Type B pancreatic cell (in vitro differentiated cells): ENCODE measurements at regions not wholly inside any gene's neighbourhood (a gene's known extent, or its start where the extent isn't known, plus 50 kb on each side); places are given as distances from the start of the nearest gene placed in this dataset.

ENCODE experiments used
- DNase-seq: peaks from one replicate; pipeline ENCODE4 v3.0.0; 2021; ENCODE audit warnings: mixed read lengths; ENCODE audit not compliant: unreplicated experiment; ENCODE audit errors: extremely low spot score
- H3K27ac Mint-ChIP-seq: 2 replicates; pipeline ENCODE4 v1.8.0; 2021; ENCODE audit warnings: mild to moderate bottlenecking, mixed read lengths
- H3K27me3 Mint-ChIP-seq: 2 replicates; pipeline ENCODE4 v1.8.0; 2021; ENCODE audit warnings: mixed read lengths
- H3K36me3 Mint-ChIP-seq: 2 replicates; pipeline ENCODE4 v1.8.0; 2021; ENCODE audit warnings: mixed read lengths
- H3K4me1 Mint-ChIP-seq: one replicate; pipeline ENCODE4 v1.8.0; 2021; ENCODE audit warnings: mixed read lengths; ENCODE audit not compliant: unreplicated experiment
- H3K4me3 Mint-ChIP-seq: 2 replicates; pipeline ENCODE4 v1.8.0; 2021; ENCODE audit warnings: mild to moderate bottlenecking, mixed read lengths
- H3K9me3 Mint-ChIP-seq: 2 replicates; pipeline ENCODE4 v1.8.0; 2021; ENCODE audit warnings: mixed read lengths
- TF ChIP-seq, protein P1 (sequence below): fragments of 200-600 bp; sonication (generic); conservative IDR thresholded peaks from 2 replicates; pipeline ENCODE4 v1.5.0; 2021; ENCODE audit warnings: antibody characterized with exemption, mild to moderate bottlenecking

DNA sequence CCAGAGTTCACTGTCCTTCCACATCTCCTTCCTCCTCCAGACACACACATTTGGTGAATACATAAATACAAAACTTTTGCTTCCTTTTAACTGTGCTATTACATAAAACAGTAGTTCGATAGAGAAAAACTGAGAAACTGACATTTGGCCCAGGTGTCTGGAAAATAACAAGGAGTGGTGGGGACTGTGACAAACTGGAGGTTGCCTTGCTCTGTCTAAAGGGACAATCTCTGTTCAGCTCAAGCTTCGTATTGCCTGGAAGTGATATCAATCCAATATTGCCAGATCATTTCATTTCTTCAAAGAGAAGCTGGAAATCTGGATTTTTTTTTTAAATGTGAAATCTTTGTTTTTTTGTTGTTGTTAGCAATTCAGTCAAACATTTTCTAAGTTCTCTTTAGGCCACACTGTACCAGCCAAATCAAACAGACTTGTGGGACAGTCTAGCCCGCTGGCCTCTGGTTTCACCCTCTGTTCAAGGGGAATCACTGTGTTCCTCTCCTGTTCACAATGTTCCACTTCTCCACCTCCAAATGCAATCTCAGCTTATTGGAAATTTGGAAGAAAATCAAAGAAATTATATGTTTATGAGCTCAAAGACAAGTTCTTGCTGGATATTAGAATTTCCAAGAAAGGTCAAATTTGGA is 612.5 kb downstream of the KIF4B start:
- Mint-ChIP-seq H3K36me3 (no peaks in the 10 kb centered on the region), H3K27ac (no peak overlapping the region), H3K4me3 (no peak overlapping the region), H3K27me3 (peaks cover 31% of the 10 kb centered on the region), H3K4me1 (peaks cover 2% of the 10 kb centered on the region), H3K9me3 (peaks cover 3% of the 10 kb centered on the region)
- TF ChIP-seq, protein P1, sequence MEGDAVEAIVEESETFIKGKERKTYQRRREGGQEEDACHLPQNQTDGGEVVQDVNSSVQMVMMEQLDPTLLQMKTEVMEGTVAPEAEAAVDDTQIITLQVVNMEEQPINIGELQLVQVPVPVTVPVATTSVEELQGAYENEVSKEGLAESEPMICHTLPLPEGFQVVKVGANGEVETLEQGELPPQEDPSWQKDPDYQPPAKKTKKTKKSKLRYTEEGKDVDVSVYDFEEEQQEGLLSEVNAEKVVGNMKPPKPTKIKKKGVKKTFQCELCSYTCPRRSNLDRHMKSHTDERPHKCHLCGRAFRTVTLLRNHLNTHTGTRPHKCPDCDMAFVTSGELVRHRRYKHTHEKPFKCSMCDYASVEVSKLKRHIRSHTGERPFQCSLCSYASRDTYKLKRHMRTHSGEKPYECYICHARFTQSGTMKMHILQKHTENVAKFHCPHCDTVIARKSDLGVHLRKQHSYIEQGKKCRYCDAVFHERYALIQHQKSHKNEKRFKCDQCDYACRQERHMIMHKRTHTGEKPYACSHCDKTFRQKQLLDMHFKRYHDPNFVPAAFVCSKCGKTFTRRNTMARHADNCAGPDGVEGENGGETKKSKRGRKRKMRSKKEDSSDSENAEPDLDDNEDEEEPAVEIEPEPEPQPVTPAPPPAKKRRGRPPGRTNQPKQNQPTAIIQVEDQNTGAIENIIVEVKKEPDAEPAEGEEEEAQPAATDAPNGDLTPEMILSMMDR: no peak
- DNase-seq: no peak

DNA sequence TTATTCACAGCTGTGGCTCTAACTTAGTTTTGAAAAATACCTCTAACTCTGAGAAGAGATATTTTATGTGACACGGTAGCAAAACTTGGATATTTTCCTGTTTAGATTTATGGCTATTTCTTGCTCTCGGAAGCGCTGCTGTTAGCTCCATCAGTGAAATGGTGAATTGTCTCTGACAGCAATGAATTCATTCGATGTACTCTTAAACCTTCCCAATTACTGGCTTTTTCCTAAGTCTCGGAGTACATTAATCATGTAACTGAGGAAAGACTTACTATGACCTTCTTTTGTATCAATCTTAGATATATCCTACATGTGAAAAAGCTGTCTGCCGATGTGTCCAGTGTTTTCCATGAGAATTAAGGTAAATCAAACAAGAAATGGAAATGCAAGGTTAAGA is 613.0 kb downstream of the KIF4B start:
- Mint-ChIP-seq H3K27ac (no peak overlapping the region), H3K4me1 (no peaks in the 10 kb centered on the region), H3K36me3 (no peaks in the 10 kb centered on the region), H3K4me3 (no peak overlapping the region), H3K9me3 (peaks cover 3% of the 10 kb centered on the region), H3K27me3 (peaks cover 31% of the 10 kb centered on the region)
- no peak for DNase-seq
- TF ChIP-seq, protein P1: no peak

DNA sequence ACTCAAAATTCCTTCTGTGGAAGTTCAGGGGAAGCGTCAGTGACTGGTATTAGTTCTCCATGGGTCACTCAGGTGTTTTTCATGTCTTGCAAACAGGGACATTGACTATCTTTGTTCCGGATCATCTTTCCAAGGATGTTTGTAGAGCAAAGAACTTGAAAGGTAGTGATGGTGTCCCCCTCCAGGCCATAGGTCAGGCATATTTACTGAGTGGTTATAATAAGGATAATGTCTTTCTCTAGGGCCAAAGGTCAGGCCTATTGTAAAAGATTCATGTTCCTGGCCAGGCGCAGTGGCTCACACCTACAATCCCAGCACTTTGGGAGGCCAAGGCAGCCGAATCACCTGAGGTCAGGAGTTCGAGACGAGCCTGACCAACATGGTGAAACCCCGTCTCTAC is 614.8 kb downstream of the KIF4B start:
- no peak overlapping the region for H3K4me3 Mint-ChIP-seq
- H3K27ac Mint-ChIP-seq: no peak overlapping the region
- DNase-seq: no peak
- peaks cover 26% of the 10 kb centered on the region for H3K27me3 Mint-ChIP-seq
- TF ChIP-seq, protein P1: no peak
- no peaks in the 10 kb centered on the region for H3K36me3 Mint-ChIP-seq
- peaks cover 3% of the 10 kb centered on the region for H3K9me3 Mint-ChIP-seq
- no peaks in the 10 kb centered on the region for H3K4me1 Mint-ChIP-seq

DNA sequence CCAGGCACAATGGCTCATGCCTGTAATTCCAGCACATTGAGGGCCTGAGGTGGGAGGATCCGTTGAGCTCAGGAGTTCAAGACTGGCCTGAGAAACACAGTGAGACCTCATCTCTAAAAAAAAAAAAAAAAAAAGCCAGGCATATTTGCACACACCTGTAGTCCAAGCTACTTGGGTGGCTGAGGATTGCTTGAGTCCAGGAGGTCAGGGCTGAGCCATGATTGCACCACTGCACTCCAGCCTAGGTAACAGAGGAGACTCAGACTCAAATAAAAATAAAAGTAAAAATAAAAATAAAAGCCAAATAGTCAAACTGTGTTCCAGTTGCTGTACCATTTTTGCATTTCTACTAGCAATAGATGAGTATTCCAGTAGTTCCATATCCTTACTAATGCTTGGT is 616.0 kb downstream of the KIF4B start:
- H3K9me3 Mint-ChIP-seq: peaks cover 3% of the 10 kb centered on the region
- H3K36me3 Mint-ChIP-seq: no peaks in the 10 kb centered on the region
- no peak overlapping the region for H3K27ac Mint-ChIP-seq
- peaks cover 17% of the 10 kb centered on the region for H3K27me3 Mint-ChIP-seq
- H3K4me1 Mint-ChIP-seq: no peaks in the 10 kb centered on the region
- TF ChIP-seq, protein P1: no peak
- no peak for DNase-seq
- H3K4me3 Mint-ChIP-seq: no peak overlapping the region

DNA sequence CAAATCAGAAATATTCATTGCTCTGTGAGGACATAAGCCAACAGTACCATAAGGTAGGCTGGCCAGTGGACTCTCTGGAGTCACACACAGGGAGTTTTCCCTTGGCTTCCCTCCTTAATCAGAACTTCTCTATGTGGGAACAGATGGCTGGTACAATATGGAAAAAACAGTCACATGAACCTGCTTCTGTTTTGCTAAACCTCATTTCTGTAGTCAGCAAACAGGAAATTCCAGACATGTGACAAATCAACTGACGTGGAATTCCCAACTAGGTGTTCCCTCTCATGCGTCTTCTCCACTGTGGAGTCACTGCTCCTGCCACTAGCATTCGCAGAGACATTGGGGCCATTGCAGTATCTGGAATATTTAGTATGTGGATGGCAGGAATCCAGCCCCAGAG is 617.6 kb downstream of the KIF4B start:
- Mint-ChIP-seq H3K36me3 (no peaks in the 10 kb centered on the region), H3K4me3 (no peak overlapping the region), H3K9me3 (peaks cover 3% of the 10 kb centered on the region), H3K4me1 (no peaks in the 10 kb centered on the region), H3K27ac (no peak overlapping the region), H3K27me3 (peaks cover 6% of the 10 kb centered on the region)
- no peak for DNase-seq
- TF ChIP-seq, protein P1: no peak
